HEK293 (cell line): ENCODE measurements at regions not wholly inside any gene's neighbourhood (a gene's known extent, or its start where the extent isn't known, plus 50 kb on each side); places are given as distances from the start of the nearest gene placed in this dataset.

Experiments
- ATF2 ChIP-seq: fragments of 450-650 bp; formaldehyde crosslinking; IDR thresholded peaks from 2 replicates; pipeline ENCODE4 v1.5.1; 2016; ENCODE audit warnings: missing biosample characterization, missing genetic modification characterization, low read depth
- KLF16 ChIP-seq: fragments of 450-650 bp; formaldehyde crosslinking; IDR thresholded peaks from 2 replicates; pipeline ENCODE4 v1.5.1; 2017; ENCODE audit warnings: missing biosample characterization, missing genetic modification characterization
- SCRT2 ChIP-seq: fragments of 450-650 bp; formaldehyde crosslinking; IDR thresholded peaks from 2 replicates; pipeline ENCODE4 v1.5.1; 2016; ENCODE audit warnings: missing biosample characterization, missing genetic modification characterization
- ZBTB21 ChIP-seq: fragments of 450-650 bp; formaldehyde crosslinking; IDR thresholded peaks from 2 replicates; pipeline ENCODE4 v1.5.1; 2017; ENCODE audit warnings: missing biosample characterization, missing genetic modification characterization
- ZNF146 ChIP-seq: fragments of 450-650 bp; formaldehyde crosslinking; IDR thresholded peaks from 2 replicates; pipeline ENCODE4 v1.5.1; 2016; ENCODE audit warnings: missing biosample characterization, missing genetic modification characterization
- ZNF16 ChIP-seq: fragments of 450-650 bp; formaldehyde crosslinking; IDR thresholded peaks from 2 replicates; pipeline ENCODE4 v1.5.1; 2016; ENCODE audit warnings: low read depth, missing biosample characterization, missing genetic modification characterization
- TF ChIP-seq, protein P1 (sequence below): fragments of 450-650 bp; formaldehyde crosslinking; IDR thresholded peaks from 2 replicates; pipeline ENCODE4 v1.5.1; 2016; ENCODE audit warnings: missing biosample characterization, missing genetic modification characterization, low read depth
- TF ChIP-seq, protein P2 (sequence below): fragments of 450-650 bp; formaldehyde crosslinking; IDR thresholded peaks from 2 replicates; pipeline ENCODE4 v1.5.1; 2016; ENCODE audit warnings: missing biosample characterization, missing genetic modification characterization

GRCh38 chr4:64771149-64771548, 361.9 kb upstream of the TECRL start:
- TF ChIP-seq, protein P1, sequence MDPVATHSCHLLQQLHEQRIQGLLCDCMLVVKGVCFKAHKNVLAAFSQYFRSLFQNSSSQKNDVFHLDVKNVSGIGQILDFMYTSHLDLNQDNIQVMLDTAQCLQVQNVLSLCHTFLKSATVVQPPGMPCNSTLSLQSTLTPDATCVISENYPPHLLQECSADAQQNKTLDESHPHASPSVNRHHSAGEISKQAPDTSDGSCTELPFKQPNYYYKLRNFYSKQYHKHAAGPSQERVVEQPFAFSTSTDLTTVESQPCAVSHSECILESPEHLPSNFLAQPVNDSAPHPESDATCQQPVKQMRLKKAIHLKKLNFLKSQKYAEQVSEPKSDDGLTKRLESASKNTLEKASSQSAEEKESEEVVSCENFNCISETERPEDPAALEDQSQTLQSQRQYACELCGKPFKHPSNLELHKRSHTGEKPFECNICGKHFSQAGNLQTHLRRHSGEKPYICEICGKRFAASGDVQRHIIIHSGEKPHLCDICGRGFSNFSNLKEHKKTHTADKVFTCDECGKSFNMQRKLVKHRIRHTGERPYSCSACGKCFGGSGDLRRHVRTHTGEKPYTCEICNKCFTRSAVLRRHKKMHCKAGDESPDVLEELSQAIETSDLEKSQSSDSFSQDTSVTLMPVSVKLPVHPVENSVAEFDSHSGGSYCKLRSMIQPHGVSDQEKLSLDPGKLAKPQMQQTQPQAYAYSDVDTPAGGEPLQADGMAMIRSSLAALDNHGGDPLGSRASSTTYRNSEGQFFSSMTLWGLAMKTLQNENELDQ (tag by site-specific recombination), result no peak
- no peak for TF ChIP-seq SCRT2 (tag by site-specific recombination)
- TF ChIP-seq, protein P2, sequence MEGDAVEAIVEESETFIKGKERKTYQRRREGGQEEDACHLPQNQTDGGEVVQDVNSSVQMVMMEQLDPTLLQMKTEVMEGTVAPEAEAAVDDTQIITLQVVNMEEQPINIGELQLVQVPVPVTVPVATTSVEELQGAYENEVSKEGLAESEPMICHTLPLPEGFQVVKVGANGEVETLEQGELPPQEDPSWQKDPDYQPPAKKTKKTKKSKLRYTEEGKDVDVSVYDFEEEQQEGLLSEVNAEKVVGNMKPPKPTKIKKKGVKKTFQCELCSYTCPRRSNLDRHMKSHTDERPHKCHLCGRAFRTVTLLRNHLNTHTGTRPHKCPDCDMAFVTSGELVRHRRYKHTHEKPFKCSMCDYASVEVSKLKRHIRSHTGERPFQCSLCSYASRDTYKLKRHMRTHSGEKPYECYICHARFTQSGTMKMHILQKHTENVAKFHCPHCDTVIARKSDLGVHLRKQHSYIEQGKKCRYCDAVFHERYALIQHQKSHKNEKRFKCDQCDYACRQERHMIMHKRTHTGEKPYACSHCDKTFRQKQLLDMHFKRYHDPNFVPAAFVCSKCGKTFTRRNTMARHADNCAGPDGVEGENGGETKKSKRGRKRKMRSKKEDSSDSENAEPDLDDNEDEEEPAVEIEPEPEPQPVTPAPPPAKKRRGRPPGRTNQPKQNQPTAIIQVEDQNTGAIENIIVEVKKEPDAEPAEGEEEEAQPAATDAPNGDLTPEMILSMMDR (tag by site-specific recombination), result no peak
- TF ChIP-seq ZNF16 (tag by site-specific recombination), result no peak
- TF ChIP-seq ZBTB21 (tag by site-specific recombination), result no peak
- no peak for TF ChIP-seq KLF16 (tag by site-specific recombination)
- no peak for TF ChIP-seq ZNF146 (tag by site-specific recombination)
- no peak for TF ChIP-seq ATF2
